Ishikawa (cell line): ENCODE measurements at regions not wholly inside any gene's neighbourhood (a gene's known extent, or its start where the extent isn't known, plus 50 kb on each side); places are given as distances from the start of the nearest gene placed in this dataset.

ENCODE experiments used
- CEBPB ChIP-seq: IDR thresholded peaks from 2 replicates; pipeline ENCODE4 v1.6.1; 2012
- CREB1 ChIP-seq: IDR thresholded peaks from 2 replicates; pipeline ENCODE4 v1.6.1; 2012; ENCODE audit warnings: low read depth
- EGR1 ChIP-seq: IDR thresholded peaks from 2 replicates; pipeline ENCODE4 v1.6.1; 2012
- EP300 ChIP-seq: IDR thresholded peaks from 2 replicates; pipeline ENCODE4 v1.6.1; 2012; ENCODE audit warnings: borderline replicate concordance
- FOXM1 ChIP-seq: IDR thresholded peaks from 2 replicates; pipeline ENCODE4 v1.6.1; 2012; ENCODE audit warnings: low read depth, borderline replicate concordance
- NFIC ChIP-seq: IDR thresholded peaks from 2 replicates; pipeline ENCODE4 v1.6.1; 2012
- RAD21 ChIP-seq: IDR thresholded peaks from 2 replicates; pipeline ENCODE4 v1.6.1; 2012; ENCODE audit warnings: low read depth
- TAF1 ChIP-seq: IDR thresholded peaks from 2 replicates; pipeline ENCODE4 v1.6.1; 2012; ENCODE audit warnings: low read depth, mild to moderate bottlenecking
- TCF12 ChIP-seq: IDR thresholded peaks from 2 replicates; pipeline ENCODE4 v1.6.1; 2012; ENCODE audit warnings: low read depth
- TEAD4 ChIP-seq: IDR thresholded peaks from 2 replicates; pipeline ENCODE4 v1.6.1; 2012
- YY1 ChIP-seq: IDR thresholded peaks from 2 replicates; pipeline ENCODE4 v1.6.1; 2012; ENCODE audit warnings: low read depth
- ZBTB7A ChIP-seq: IDR thresholded peaks from 2 replicates; pipeline ENCODE4 v1.6.1; 2012; ENCODE audit warnings: low read depth
- TF ChIP-seq, protein P1 (sequence below): IDR thresholded peaks from 2 replicates; pipeline ENCODE4 v1.6.1; 2012; ENCODE audit warnings: low read depth, mild to moderate bottlenecking
- TF ChIP-seq, protein P2 (sequence below): IDR thresholded peaks from 2 replicates; pipeline ENCODE4 v1.6.1; 2012
- TF ChIP-seq, protein P3 (sequence below): IDR thresholded peaks from 2 replicates; pipeline ENCODE4 v1.6.1; 2012

DNA sequence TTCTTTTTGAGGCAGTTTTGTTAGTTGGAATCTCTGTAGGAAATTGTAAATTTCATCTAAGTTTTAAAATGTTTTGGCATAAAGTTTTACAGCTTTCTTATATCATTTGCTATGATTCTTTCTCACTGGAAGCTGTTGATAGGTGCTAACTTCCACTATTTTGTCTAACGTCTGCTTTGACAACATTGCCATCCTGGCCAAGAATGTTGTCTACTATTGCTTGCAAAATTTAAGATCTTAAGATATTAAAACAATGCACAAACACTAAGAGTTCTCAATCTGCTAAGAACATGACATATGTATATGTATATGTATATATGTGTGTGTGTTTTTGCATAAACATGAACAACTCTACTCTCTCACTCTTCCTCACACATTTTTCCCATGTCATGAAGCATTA, 64.1 kb upstream of the MDGA2 start:
- no peak for TF ChIP-seq CEBPB
- TF ChIP-seq, protein P1, sequence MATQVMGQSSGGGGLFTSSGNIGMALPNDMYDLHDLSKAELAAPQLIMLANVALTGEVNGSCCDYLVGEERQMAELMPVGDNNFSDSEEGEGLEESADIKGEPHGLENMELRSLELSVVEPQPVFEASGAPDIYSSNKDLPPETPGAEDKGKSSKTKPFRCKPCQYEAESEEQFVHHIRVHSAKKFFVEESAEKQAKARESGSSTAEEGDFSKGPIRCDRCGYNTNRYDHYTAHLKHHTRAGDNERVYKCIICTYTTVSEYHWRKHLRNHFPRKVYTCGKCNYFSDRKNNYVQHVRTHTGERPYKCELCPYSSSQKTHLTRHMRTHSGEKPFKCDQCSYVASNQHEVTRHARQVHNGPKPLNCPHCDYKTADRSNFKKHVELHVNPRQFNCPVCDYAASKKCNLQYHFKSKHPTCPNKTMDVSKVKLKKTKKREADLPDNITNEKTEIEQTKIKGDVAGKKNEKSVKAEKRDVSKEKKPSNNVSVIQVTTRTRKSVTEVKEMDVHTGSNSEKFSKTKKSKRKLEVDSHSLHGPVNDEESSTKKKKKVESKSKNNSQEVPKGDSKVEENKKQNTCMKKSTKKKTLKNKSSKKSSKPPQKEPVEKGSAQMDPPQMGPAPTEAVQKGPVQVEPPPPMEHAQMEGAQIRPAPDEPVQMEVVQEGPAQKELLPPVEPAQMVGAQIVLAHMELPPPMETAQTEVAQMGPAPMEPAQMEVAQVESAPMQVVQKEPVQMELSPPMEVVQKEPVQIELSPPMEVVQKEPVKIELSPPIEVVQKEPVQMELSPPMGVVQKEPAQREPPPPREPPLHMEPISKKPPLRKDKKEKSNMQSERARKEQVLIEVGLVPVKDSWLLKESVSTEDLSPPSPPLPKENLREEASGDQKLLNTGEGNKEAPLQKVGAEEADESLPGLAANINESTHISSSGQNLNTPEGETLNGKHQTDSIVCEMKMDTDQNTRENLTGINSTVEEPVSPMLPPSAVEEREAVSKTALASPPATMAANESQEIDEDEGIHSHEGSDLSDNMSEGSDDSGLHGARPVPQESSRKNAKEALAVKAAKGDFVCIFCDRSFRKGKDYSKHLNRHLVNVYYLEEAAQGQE = no peak
- TF ChIP-seq, protein P2, sequence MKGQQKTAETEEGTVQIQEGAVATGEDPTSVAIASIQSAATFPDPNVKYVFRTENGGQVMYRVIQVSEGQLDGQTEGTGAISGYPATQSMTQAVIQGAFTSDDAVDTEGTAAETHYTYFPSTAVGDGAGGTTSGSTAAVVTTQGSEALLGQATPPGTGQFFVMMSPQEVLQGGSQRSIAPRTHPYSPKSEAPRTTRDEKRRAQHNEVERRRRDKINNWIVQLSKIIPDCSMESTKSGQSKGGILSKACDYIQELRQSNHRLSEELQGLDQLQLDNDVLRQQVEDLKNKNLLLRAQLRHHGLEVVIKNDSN = no peak
- TF ChIP-seq YY1 = no peak
- no peak for TF ChIP-seq RAD21
- TF ChIP-seq TEAD4 = no peak
- no peak for TF ChIP-seq CREB1
- TF ChIP-seq NFIC = no peak

DNA sequence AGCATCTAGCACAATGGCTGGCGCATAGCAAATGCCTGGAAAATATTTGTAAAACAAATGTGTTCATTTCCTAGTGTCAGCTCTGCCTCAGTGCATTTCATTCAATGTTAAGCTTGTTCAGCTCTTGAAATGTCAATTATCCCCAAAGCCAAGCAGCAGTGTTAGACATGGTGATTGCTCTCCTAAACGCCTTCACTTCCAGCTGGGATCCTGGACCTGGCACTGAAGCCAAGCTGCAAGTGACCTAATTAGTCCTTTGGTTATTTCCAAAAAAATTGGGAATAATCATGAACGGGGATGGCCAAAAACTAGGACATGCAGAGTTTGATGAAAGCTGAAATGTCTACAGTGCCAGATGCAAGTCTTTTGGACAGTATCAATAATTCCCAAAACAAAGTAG, 54.9 kb upstream of the MDGA2 start:
- TF ChIP-seq ZBTB7A (no peak), NFIC (no peak), TEAD4 (no peak), RAD21 (no peak), EP300 (no peak), CREB1 (no peak), CEBPB (no peak), FOXM1 (no peak), YY1 (no peak), TCF12 (no peak), EGR1 (no peak), TAF1 (no peak)
- TF ChIP-seq, protein P1 = no peak
- TF ChIP-seq, protein P3, sequence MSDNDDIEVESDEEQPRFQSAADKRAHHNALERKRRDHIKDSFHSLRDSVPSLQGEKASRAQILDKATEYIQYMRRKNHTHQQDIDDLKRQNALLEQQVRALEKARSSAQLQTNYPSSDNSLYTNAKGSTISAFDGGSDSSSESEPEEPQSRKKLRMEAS = no peak
- TF ChIP-seq, protein P2 = no peak
